Smooth muscle cell (in vitro differentiated cells): ENCODE measurements at regions not wholly inside any gene's neighbourhood (a gene's known extent, or its start where the extent isn't known, plus 50 kb on each side); places are given as distances from the start of the nearest gene placed in this dataset.
"Not testable (repeated sequence)": the region's sequence is repeated elsewhere in the genome, so short reads cannot be mapped to it uniquely, and the experiment has no call there.

Source experiments
- DNase-seq: peaks from one replicate; lab custom pipeline; 2025; ENCODE audit not compliant: unreplicated experiment; lab: John Stamatoyannopoulos, UW
- H2AFZ ChIP-seq: fragments of 200-600 bp; sonication (generic); 2 replicates; pipeline ENCODE4 v1.6.0; 2016; ENCODE audit warnings: antibody characterized with exemption, low read depth, mild to moderate bottlenecking
- H3F3A ChIP-seq: fragments of 200-600 bp; sonication (generic); 2 replicates; pipeline ENCODE4 v1.6.0; 2017; ENCODE audit warnings: antibody characterized with exemption, low read depth
- H3K27ac ChIP-seq: fragments of 200-600 bp; sonication (generic); 2 replicates; pipeline ENCODE4 v1.5.1; 2016; ENCODE audit warnings: low read depth, mild to moderate bottlenecking
- H3K27me3 ChIP-seq: fragments of 200-600 bp; sonication (generic); 2 replicates; pipeline ENCODE4 v1.6.1; 2016; ENCODE audit warnings: low read depth, mild to moderate bottlenecking
- H3K36me3 ChIP-seq: fragments of 200-600 bp; sonication (generic); 2 replicates; pipeline ENCODE4 v1.5.1; 2016; ENCODE audit warnings: low read depth
- H3K4me1 ChIP-seq: fragments of 200-600 bp; sonication (generic); 2 replicates; pipeline ENCODE4 v1.5.1; 2016; ENCODE audit warnings: low read depth
- H3K4me2 ChIP-seq: fragments of 200-600 bp; sonication (generic); 2 replicates; pipeline ENCODE4 v1.6.0; 2016; ENCODE audit warnings: mild to moderate bottlenecking
- H3K4me3 ChIP-seq: fragments of 200-600 bp; sonication (generic); 2 replicates; pipeline ENCODE4 v1.5.1; 2016; ENCODE audit warnings: mild to moderate bottlenecking
- H3K79me2 ChIP-seq: fragments of 200-600 bp; sonication (generic); 2 replicates; pipeline ENCODE4 v1.6.0; 2016; ENCODE audit warnings: low read depth, mild to moderate bottlenecking
- H3K9ac ChIP-seq: fragments of 200-600 bp; sonication (generic); 2 replicates; pipeline ENCODE4 v1.6.0; 2016; ENCODE audit warnings: low read depth
- H3K9me3 ChIP-seq: fragments of 200-600 bp; sonication (generic); replicated peaks from 2 replicates; pipeline ENCODE4 v1.5.1; 2016; ENCODE audit warnings: low read depth
- H4K20me1 ChIP-seq: fragments of 200-600 bp; sonication (generic); 2 replicates; pipeline ENCODE4 v1.6.0; 2016; ENCODE audit warnings: low read depth
- WGBS: methylation state at CpG from one replicate; pipeline ENCODE4 v1.1.7; 2016; ENCODE audit warnings: low lambda C conversion rate; 5-methylcytosine and 5-hydroxymethylcytosine counted together

DNA sequence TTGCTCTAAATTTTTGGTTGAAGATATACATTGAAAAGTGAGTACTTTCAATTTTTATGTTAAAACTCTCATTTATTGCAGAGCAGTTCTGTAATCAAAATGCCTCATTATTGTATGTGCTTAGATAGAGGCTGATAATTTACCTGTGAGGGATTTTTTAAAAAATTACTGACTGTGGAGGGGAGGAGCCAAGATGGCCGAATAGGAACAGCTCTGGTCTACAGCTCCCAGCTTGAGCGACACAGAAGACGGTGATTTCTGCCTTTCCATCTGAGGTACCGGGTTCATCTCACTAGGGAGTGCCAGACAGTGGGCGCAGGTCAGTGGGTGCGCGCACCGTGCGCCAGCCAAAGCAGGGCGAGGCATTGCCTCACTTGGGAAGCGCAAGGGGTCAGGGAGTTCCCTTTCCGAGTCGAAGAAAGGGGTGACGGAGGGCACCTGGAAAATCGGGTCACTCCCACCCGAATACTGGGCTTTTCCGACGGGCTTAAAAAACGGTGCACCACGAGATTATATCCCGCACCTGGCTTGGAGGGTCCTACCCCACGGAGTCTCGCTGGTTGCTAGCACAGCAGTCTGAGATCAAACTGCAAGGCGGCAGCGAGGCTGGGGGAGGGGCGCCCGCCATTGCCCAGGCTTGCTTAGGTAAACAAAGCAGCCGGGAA lies 89.4 kb downstream of the DDX11 start:
- H3F3A ChIP-seq, H3K4me3 ChIP-seq, H3K27me3 ChIP-seq, H4K20me1 ChIP-seq, DNase-seq, H3K27ac ChIP-seq, H3K9me3 ChIP-seq, H3K79me2 ChIP-seq, H3K4me2 ChIP-seq, H3K9ac ChIP-seq, H3K4me1 ChIP-seq, H3K36me3 ChIP-seq, H2AFZ ChIP-seq: not testable (repeated sequence)
- 83% methylated on average over 26 of the region's 28 CpGs for WGBS

- DNase-seq, H3K27me3 ChIP-seq, H3F3A ChIP-seq, H3K4me3 ChIP-seq, H3K9ac ChIP-seq, H3K27ac ChIP-seq, H3K9me3 ChIP-seq, H3K36me3 ChIP-seq, H3K79me2 ChIP-seq, H3K4me1 ChIP-seq, H2AFZ ChIP-seq, H4K20me1 ChIP-seq, H3K4me2 ChIP-seq: not testable (repeated sequence)
- 86% methylated on average over 1 of the region's 1 CpG for WGBS
Measured at GRCh38 chr12:31174293-31174692, 100.6 kb downstream of the DDX11 start.

- not testable (repeated sequence) for H3F3A ChIP-seq, H3K4me2 ChIP-seq, H3K4me3 ChIP-seq, H3K36me3 ChIP-seq, H3K27me3 ChIP-seq, H3K27ac ChIP-seq, H3K9me3 ChIP-seq, H4K20me1 ChIP-seq, H2AFZ ChIP-seq, H3K9ac ChIP-seq, H3K4me1 ChIP-seq, H3K79me2 ChIP-seq, DNase-seq
- whole genome bisulfite sequencing, result 63% methylated on average over 2 of the region's 4 CpGs
Measured at GRCh38 chr12:31177514-31177913, 103.9 kb downstream of the DDX11 start.

GRCh38 chr12:31178875-31179274 lies 105.2 kb downstream of the DDX11 start:
- 90% methylated on average over 4 of the region's 4 CpGs for WGBS
- H3K79me2 ChIP-seq, result not testable (repeated sequence)

DNA sequence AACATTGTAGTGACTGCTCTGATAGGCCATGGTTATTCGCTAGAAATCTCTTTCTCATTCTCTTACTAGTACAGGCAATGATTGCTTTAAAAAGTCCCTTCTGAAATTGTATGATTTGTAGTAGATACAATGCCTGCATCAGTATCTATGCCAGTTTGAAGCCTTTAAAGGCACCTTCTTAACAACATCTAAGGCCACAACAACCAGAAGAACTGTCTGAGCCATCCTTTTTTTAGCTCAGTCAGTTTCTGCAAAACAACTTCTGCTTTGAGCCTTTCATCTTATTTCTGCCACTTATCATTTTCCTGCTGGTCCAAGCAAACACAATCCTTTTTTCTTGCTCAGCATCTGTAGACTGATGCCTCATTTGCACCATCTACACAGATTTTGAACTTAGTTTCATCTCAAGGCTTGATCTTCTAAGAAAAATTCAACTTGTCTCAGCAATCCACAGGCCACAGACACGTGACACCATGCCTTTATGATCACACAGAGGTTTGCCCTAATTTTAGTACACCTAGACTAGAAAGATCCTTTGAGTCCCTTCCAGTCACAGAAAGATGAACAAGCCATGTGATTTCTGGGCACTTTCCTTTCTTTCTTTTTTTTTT lies 106.1 kb downstream of the DDX11 start:
- H3K4me3 ChIP-seq, H3F3A ChIP-seq, H3K4me1 ChIP-seq, H3K9me3 ChIP-seq, H3K27me3 ChIP-seq, H4K20me1 ChIP-seq, H3K9ac ChIP-seq, H3K79me2 ChIP-seq, H3K36me3 ChIP-seq, H3K27ac ChIP-seq, DNase-seq, H2AFZ ChIP-seq, H3K4me2 ChIP-seq: not testable (repeated sequence)
- 79% methylated on average over 1 of the region's 2 CpGs for WGBS

More at GRCh38 chr12:31178875-31179274, 105.2 kb downstream of the DDX11 start:
- H3F3A ChIP-seq, H3K4me3 ChIP-seq, H3K4me2 ChIP-seq, H3K36me3 ChIP-seq, H4K20me1 ChIP-seq, H3K27me3 ChIP-seq, DNase-seq, H3K4me1 ChIP-seq, H2AFZ ChIP-seq, H3K27ac ChIP-seq, H3K9ac ChIP-seq, H3K9me3 ChIP-seq: not testable (repeated sequence)

- H3K27ac ChIP-seq, result not testable (repeated sequence)
Measured at GRCh38 chr12:31182571-31182970, 108.9 kb downstream of the DDX11 start.

DNA sequence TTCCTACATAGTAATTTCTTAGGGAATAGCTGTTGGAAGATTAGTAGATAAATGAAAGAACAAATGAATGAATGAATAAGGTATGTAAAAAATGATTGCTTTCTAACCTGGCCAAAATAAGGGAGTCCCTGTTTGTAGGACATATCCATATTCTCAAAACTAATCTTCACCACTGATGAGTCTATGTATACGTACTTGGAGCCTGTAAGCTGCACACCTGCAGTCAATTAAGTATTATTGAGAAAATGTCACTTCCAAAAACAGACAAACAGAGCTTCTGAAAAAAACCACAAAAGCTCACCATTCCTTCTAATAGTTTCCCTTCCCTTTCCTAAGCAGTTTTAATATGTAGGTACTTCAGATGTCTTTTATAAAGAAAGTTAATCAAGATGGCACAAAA lies 109.4 kb downstream of the DDX11 start:
- H3K4me2 ChIP-seq, H3K4me1 ChIP-seq, H3F3A ChIP-seq, H3K79me2 ChIP-seq, H4K20me1 ChIP-seq, H3K27me3 ChIP-seq, H2AFZ ChIP-seq, H3K4me3 ChIP-seq, H3K9ac ChIP-seq, H3K27ac ChIP-seq, DNase-seq, H3K9me3 ChIP-seq, H3K36me3 ChIP-seq: not testable (repeated sequence)
- no CpG with 5 or more reads among the region's 1 CpG for WGBS

More at GRCh38 chr12:31182571-31182970, 108.9 kb downstream of the DDX11 start:
- not testable (repeated sequence) for DNase-seq, H3K9me3 ChIP-seq, H4K20me1 ChIP-seq, H3K36me3 ChIP-seq, H3F3A ChIP-seq, H3K4me1 ChIP-seq, H3K4me3 ChIP-seq, H3K79me2 ChIP-seq, H3K4me2 ChIP-seq, H3K9ac ChIP-seq, H3K27me3 ChIP-seq, H2AFZ ChIP-seq

DNA sequence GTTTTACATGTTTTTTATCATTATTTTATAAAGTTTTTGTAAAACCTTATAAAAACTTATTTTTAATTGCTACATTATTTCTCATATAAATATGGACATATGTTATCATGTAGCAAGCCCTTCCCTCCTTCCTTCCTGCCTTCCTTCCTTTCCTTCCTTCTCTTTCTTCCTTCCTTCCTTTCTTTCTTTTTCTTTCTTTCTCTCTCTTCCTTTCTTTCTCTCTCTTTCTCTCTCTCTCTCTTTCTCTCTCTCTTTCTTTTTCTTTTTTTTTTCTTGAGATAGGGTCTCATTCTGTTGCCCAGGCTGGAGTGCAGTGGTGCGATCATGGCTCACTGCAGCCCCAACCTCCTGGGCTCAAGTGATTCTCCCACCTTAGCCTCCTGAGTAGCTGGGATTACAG lies 110.2 kb downstream of the DDX11 start:
- H3K36me3 ChIP-seq, DNase-seq, H3K9me3 ChIP-seq, H3K27me3 ChIP-seq, H3F3A ChIP-seq, H2AFZ ChIP-seq, H3K4me2 ChIP-seq, H3K79me2 ChIP-seq, H4K20me1 ChIP-seq, H3K9ac ChIP-seq, H3K4me1 ChIP-seq, H3K27ac ChIP-seq, H3K4me3 ChIP-seq: not testable (repeated sequence)
- WGBS, result 88% methylated on average over 1 of the region's 1 CpG

DNA sequence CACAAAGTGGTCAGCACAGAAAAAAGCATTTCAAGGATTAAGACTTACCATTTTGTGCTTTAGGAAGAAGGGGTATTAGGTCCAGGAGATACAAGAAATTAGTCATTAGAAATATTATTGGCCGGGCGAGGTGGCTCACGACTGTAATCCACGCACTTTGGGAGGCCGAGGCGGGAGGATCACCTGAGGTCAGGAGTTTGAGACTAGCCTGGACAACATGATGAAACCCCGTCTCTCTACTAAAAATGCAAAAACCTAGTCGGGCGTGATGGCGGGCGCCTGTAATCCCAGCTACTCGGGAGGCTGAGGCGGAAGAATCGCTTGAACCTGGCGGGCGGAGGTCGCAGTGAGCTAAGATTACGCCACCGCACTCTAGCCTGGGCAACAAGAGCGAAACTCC lies 111.0 kb downstream of the DDX11 start:
- not testable (repeated sequence) for DNase-seq, H3F3A ChIP-seq, H3K9ac ChIP-seq, H3K36me3 ChIP-seq, H2AFZ ChIP-seq, H4K20me1 ChIP-seq, H3K9me3 ChIP-seq, H3K4me1 ChIP-seq, H3K27me3 ChIP-seq, H3K4me2 ChIP-seq, H3K79me2 ChIP-seq, H3K4me3 ChIP-seq, H3K27ac ChIP-seq
- 90% methylated on average over 14 of the region's 20 CpGs for WGBS
